Activated CD4-positive, alpha-beta T cell treated with anti-CD3 and anti-CD28 coated beads, Interleukin-2, amount 50 U/mL, for 4 hours (primary cell): ENCODE measurements at regions not wholly inside any gene's neighbourhood (a gene's known extent, or its start where the extent isn't known, plus 50 kb on each side); places are given as distances from the start of the nearest gene placed in this dataset.
"Not testable (repeated sequence)": the region's sequence is repeated elsewhere in the genome, so short reads cannot be mapped to it uniquely, and the experiment has no call there.

Source experiments
- DNase-seq, 2 experiments: peaks; one replicate each; pipeline ENCODE4 v3.0.0-alpha.2; 2020

GRCh38 chr2:84040281-84040680 lies 418.8 kb downstream of the SUCLG1 start:
- DNase-seq, result no peak

GRCh38 chr2:84038866-84039265 lies 420.2 kb downstream of the SUCLG1 start:
- DNase-seq, result no peak

- DNase-seq, result no peak
These were observed 425.6 kb downstream of the SUCLG1 start for GRCh38 chr2:84033347-84033974.

- DNase-seq, result no peak
These were observed 427.6 kb downstream of the SUCLG1 start for GRCh38 chr2:84031312-84032050.

- no peak for DNase-seq
These were observed 429.0 kb downstream of the SUCLG1 start for GRCh38 chr2:84029903-84030575.

GRCh38 chr2:84026818-84027217 lies 432.3 kb downstream of the SUCLG1 start:
- DNase-seq, result no peak

- DNase-seq, result no peak
These were observed 436.2 kb downstream of the SUCLG1 start for GRCh38 chr2:84022810-84023431.

GRCh38 chr2:84017010-84017409 lies 442.1 kb downstream of the SUCLG1 start:
- DNase-seq, result no peak

GRCh38 chr2:84016183-84016582 lies 442.9 kb downstream of the SUCLG1 start:
- DNase-seq, result no peak

- DNase-seq, result no peak
These were observed 461.2 kb downstream of the SUCLG1 start for GRCh38 chr2:83997889-83998288.

- no peak for DNase-seq
These were observed 464.4 kb downstream of the SUCLG1 start for GRCh38 chr2:83994633-83995179.

GRCh38 chr2:83993873-83994632 lies 465.0 kb downstream of the SUCLG1 start:
- DNase-seq, result no peak

- DNase-seq, result no peak
These were observed 467.1 kb downstream of the SUCLG1 start for GRCh38 chr2:83991992-83992391.

GRCh38 chr2:83990636-83991035 lies 468.4 kb downstream of the SUCLG1 start:
- no peak for DNase-seq

- not testable (repeated sequence) for DNase-seq
These were observed 482.5 kb downstream of the SUCLG1 start for GRCh38 chr2:83976628-83977027.

- DNase-seq, result no peak
These were observed 487.0 kb downstream of the SUCLG1 start for GRCh38 chr2:83972128-83972527.

- DNase-seq, result no peak
These were observed 487.5 kb downstream of the SUCLG1 start for GRCh38 chr2:83971547-83971946.

- no peak for DNase-seq
These were observed 488.7 kb downstream of the SUCLG1 start for GRCh38 chr2:83970217-83970929.

- DNase-seq, result no peak
These were observed 490.0 kb downstream of the SUCLG1 start for GRCh38 chr2:83969085-83969484.

- no peak for DNase-seq
These were observed 491.2 kb downstream of the SUCLG1 start for GRCh38 chr2:83967854-83968253.

- DNase-seq, result not testable (repeated sequence)
These were observed 492.1 kb downstream of the SUCLG1 start for GRCh38 chr2:83966946-83967345.

GRCh38 chr2:83961512-83961911 lies 497.6 kb downstream of the SUCLG1 start:
- DNase-seq, result no peak
